K562 (cell line): ENCODE measurements at regions not wholly inside any gene's neighbourhood (a gene's known extent, or its start where the extent isn't known, plus 50 kb on each side); places are given as distances from the start of the nearest gene placed in this dataset.

Source experiments
- CBX1 ChIP-seq: sonication (generic); IDR thresholded peaks from 2 replicates; pipeline ENCODE4 v1.6.1; 2016; ENCODE audit warnings: antibody characterized with exemption, low read depth, mild to moderate bottlenecking
- CBX5 ChIP-seq: IDR thresholded peaks from 2 replicates; pipeline ENCODE4 v1.6.1; 2014; ENCODE audit warnings: low read depth, borderline replicate concordance
- E2F1 ChIP-seq: sonication (generic); formaldehyde crosslinking; IDR thresholded peaks from 2 replicates; pipeline ENCODE4 v1.8.1; 2023; ENCODE audit warnings: mild to moderate bottlenecking, missing genetic modification reagents, moderate library complexity
- EZH2 ChIP-seq: IDR thresholded peaks from 2 replicates; pipeline ENCODE4 v1.6.1; 2012; ENCODE audit warnings: low read depth, mild to moderate bottlenecking, inconsistent platforms, low read length, borderline replicate concordance
- FOSL1 ChIP-seq: fragments of 200-800 bp; sonication (Bioruptor generic); conservative IDR thresholded peaks from 2 replicates; pipeline ENCODE4 v1.6.1; 2016; ENCODE audit warnings: missing genetic modification characterization, missing compliant biosample characterization
- HSF4 ChIP-seq: fragments of 250-450 bp; sonication (Bioruptor Pico); IDR thresholded peaks from 2 replicates; pipeline ENCODE4 v2.1.2; 2022; ENCODE audit warnings: mild to moderate bottlenecking, moderate library complexity, borderline replicate concordance
- KDM4B ChIP-seq, 2 experiments: fragments of 450-650 bp in 1 of 2; sonication (generic) in 1 of 2; IDR thresholded peaks; 2 replicates each; pipeline ENCODE4 v1.6.1; 2016 to 2017; ENCODE audit warnings: borderline replicate concordance in 2 of 2, antibody characterized with exemption in 1 of 2, low read depth in 1 of 2, mild to moderate bottlenecking in 1 of 2
- MEIS2 ChIP-seq: fragments of 450-650 bp; IDR thresholded peaks from 2 replicates; pipeline ENCODE4 v1.6.1; 2014; ENCODE audit warnings: mild to moderate bottlenecking; ENCODE audit not compliant: partially characterized antibody
- MTF1 ChIP-seq: fragments of 250-450 bp; sonication (Bioruptor Pico); IDR thresholded peaks from 2 replicates; pipeline ENCODE4 v1.9.0; 2021; ENCODE audit warnings: moderate library complexity, mild to moderate bottlenecking, inconsistent platforms, borderline replicate concordance
- NR2C2 ChIP-seq, 2 experiments: fragments of 200-800 bp in 1 of 2; sonication (Bioruptor generic) in 1 of 2; sonication (generic) in 1 of 2; formaldehyde crosslinking in 1 of 2; IDR thresholded peaks; 2 replicates each; pipeline versions ENCODE4 v1.6.1 to v1.8.0; 2016 to 2022; ENCODE audit warnings: mild to moderate bottlenecking in 1 of 2, missing compliant biosample characterization in 1 of 2, missing genetic modification characterization in 1 of 2, missing genetic modification reagents in 1 of 2
- PKNOX1 ChIP-seq: fragments of 450-650 bp; IDR thresholded peaks from 2 replicates; pipeline ENCODE4 v1.6.1; 2016
- POLR2A ChIP-seq: fragments of 450-650 bp; conservative IDR thresholded peaks from 2 replicates; pipeline ENCODE4 v1.6.1; 2016
- RBM14 ChIP-seq: fragments of 200-400 bp; formaldehyde crosslinking; IDR thresholded peaks from 2 replicates; pipeline ENCODE4 v1.6.1; 2018; ENCODE audit warnings: low read depth, mild to moderate bottlenecking, low read length, moderate library complexity, borderline replicate concordance; ENCODE audit not compliant: insufficient read depth
- RBM17 ChIP-seq: fragments of 200-400 bp; formaldehyde crosslinking; IDR thresholded peaks from 2 replicates; pipeline ENCODE4 v1.6.1; 2017; ENCODE audit warnings: low read depth, mild to moderate bottlenecking, low read length, borderline replicate concordance
- SETDB1 ChIP-seq: IDR thresholded peaks from one replicate; pipeline ENCODE4 v1.6.1; 2012; ENCODE audit warnings: low read length, control low read depth, inconsistent platforms
- SMARCA5 ChIP-seq: fragments of 450-650 bp; IDR thresholded peaks from 2 replicates; pipeline ENCODE4 v1.6.1; 2016
- SNIP1 ChIP-seq: fragments of 450-650 bp; IDR thresholded peaks from 2 replicates; pipeline ENCODE4 v1.7.1; 2017; ENCODE audit warnings: low read depth, mild to moderate bottlenecking
- THAP7 ChIP-seq: fragments of 250-450 bp; sonication (Bioruptor Pico); IDR thresholded peaks from 2 replicates; pipeline ENCODE4 v1.5.0; 2021
- ZNF280A ChIP-seq: fragments of 450-650 bp; IDR thresholded peaks from 2 replicates; pipeline ENCODE4 v1.6.1; 2018; ENCODE audit warnings: mild to moderate bottlenecking, low read depth; ENCODE audit not compliant: partially characterized antibody
- ZNF586 ChIP-seq: fragments of 450-650 bp; formaldehyde crosslinking; conservative IDR thresholded peaks from 2 replicates; pipeline ENCODE4 v1.4.0; 2020; ENCODE audit warnings: mild to moderate bottlenecking, moderate library complexity
- ZNF79 ChIP-seq: fragments of 250-450 bp; sonication (Bioruptor Pico); IDR thresholded peaks from 2 replicates; pipeline ENCODE4 v1.4.0; 2020; ENCODE audit warnings: low read depth, mild to moderate bottlenecking, moderate library complexity

GRCh38 chr2:16311521-16312440, 353.9 kb downstream of the CYRIA start (continued):
- TF ChIP-seq THAP7 (no peak), CBX1 (no peak), RBM17 (no peak), E2F1 (CRISPR knock-in tag) (no peak), SNIP1 (no peak), FOSL1 (no peak), MTF1 (no peak), SETDB1 (no peak), EZH2 (no peak), HSF4 (CRISPR knock-in tag) (no peak), ZNF280A (no peak), RBM14 (no peak), POLR2A (no peak), ZNF79 (CRISPR knock-in tag) (no peak), ZNF586 (no peak), SMARCA5 (no peak), CBX5 (no peak), NR2C2 (CRISPR knock-in tag; IDR thresholded peaks at IDR 0.05) (no peak), NR2C2 (tag; IDR thresholded peaks at IDR 0.05) (no peak), PKNOX1 (peak; percentile 55; the same call in 1 of the 2 replicates), KDM4B (IDR thresholded peaks at IDR 0.05; ENCODE audit: borderline replicate concordance in 2 of 2, low read depth in 1 of 2) (no peak), MEIS2 (peak; percentile 55)
